ENCODE measurements at regions not wholly inside any gene's neighbourhood (a gene's known extent, or its start where the extent isn't known, plus 50 kb on each side); places are given as distances from the start of the nearest gene placed in this dataset.
"Not testable (repeated sequence)": the region's sequence is repeated elsewhere in the genome, so short reads cannot be mapped to it uniquely, and the experiment has no call there.

DNA sequence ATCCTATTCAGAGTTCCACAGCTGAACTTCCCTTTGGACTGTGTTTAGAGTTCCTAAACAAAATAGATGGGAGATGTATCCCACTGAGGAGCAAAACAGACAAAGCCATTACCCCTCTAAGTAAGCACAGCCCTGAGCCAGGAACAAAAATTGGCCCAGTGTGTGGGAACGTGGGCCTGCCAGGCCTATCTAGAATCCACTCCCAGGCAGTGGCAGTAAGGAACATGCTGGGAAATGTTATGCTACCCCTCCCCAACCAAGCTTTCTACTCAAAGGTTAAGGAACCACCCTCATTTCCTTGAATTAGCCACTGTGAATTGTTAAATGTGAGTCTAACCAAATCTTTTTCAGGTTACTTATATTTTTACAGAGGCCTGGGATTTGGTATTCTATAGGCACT lies 405.1 kb upstream of the PTGER4 start:
- no peak for DNase-seq

DNA sequence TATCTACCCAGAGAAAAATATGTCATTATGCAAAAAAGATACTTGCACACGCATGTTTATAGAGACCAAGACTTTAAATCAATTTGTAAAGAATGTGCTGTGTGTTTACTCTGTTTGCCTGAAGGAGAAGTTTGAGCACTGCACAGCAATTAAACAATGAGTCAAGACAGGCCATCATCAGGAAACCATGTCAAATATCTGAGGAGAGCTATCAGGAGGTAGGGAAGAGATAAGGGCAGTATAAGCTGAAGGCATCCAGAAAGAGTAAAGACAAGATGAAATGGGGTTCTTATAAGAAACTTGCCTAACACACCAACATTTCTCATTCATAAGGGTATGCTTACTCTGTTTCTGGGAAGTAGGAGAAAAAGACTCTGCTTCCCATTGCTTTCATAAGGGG lies 405.8 kb upstream of the PTGER4 start:
- DNase-seq: no peak

DNA sequence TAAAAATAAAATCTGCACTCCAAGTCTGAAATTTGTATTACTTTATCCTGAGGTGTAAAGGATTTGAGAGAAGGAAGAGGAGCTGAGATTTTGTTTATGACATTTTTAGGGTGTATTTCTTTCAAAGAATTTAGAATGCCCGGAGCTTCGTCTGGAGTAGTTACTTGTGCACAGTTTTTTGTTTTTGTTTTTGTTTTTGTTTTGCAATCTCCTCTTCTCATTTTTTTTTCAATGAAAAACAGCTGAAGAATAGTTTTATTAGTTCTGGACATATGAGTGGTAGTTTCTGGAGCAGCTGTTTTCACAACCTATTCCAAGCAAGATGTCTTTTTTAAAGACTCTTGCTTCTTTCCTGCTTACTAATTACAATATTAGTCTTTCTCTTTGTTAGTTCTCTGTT lies 408.2 kb upstream of the PTGER4 start:
- no peak for DNase-seq

DNA sequence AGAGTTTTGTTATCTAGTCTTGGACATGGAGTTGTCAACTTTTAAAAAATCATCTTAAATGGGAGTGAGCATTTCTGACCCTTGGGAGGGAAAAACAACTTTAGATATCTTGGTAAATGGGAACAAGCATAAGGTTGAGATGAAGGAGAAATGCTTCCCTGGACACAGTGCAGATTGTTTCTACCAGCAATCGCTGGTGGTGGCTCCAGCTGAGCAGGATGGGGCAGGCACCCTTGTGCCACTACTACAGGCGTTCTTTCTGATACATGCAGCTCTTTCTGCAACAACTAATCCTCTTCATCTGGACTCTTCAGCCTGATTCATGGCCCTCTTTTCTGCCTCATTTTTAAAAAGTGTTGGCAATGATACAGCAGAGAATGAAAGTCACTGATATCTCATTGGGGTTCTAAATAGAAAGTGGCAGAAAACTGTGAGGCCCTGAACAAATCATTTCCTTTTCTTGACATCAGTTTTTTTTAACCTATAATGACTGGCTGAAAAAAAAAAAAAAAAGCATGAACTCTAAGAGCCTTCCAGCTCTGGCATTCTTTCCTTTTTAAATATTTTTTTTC lies 409.4 kb upstream of the PTGER4 start:
- DNase-seq: no peak

DNA sequence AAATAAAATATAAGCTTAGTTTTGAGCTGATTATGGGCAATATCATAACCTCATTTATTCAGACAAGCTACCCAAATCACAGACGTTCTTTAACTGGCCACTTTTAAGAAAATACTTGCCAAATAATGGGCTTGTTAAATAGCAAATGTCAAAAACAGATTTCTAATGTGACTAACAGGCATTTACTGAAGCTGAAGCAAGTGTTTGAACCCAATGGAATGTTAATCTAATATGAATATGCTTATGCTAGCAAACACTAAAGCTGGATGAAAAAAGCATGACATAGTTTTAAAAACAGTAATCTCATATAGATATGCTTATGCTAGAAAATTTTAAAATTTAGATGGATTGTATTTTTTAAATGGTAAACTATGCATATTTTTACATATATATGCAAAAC lies 411.6 kb upstream of the PTGER4 start:
- DNase-seq: no peak

DNA sequence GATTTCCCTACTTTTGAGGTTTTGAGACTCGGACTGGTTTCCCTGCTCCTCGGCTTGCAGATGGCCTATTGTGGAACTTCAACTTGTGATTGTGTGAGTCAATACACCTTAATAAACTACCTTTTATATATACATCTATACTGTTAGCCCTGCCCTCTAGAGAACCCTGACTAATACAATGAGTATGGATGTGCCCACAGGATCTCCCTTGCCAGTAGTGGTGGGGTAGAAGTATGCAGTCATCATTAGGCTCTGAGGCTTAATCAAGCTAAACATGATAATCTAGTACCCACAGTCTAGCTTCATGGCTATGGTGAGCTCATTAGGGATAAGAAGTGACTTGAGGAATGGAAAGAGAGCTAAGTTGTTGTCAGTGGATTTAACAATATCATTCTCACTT lies 412.8 kb upstream of the PTGER4 start:
- no peak for DNase-seq

DNA sequence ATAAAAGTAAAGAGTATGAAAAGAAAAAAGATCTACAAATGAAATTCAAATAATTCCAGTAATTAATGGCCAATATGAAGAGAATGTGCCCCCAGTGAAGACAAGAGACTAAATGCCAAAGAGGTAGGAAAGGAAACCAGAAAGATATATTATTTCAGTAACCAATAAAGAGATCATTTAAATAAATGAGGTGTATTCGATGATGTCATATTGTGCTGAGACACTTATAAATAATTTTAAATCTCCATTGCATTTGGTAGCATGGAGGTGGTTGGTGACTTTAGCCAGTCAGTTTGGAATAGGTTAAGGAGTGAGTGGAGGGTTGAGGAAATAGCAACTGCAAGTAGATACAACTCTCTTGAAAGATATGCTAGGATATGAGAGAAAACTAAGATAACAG lies 417.7 kb upstream of the PTGER4 start:
- DNase-seq: no peak

DNA sequence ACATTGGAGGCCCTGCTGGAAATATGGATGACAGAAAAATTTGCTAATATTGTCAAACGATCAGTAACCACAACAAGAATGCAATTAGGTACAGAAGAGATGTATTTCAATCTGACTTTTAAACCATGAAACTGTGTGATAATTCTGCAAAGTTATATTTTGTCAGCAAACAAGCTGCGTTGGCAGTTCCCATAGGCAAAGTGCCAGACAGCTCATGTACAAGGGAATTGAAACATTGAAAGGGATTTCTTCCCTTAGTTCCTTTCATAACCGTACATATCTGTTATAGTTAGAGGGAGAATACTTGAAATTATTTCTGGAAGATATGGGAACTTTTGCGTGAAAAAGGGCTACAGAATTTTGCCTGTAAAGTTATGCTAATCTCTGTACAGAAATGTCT lies 419.4 kb upstream of the PTGER4 start:
- no peak for DNase-seq

DNA sequence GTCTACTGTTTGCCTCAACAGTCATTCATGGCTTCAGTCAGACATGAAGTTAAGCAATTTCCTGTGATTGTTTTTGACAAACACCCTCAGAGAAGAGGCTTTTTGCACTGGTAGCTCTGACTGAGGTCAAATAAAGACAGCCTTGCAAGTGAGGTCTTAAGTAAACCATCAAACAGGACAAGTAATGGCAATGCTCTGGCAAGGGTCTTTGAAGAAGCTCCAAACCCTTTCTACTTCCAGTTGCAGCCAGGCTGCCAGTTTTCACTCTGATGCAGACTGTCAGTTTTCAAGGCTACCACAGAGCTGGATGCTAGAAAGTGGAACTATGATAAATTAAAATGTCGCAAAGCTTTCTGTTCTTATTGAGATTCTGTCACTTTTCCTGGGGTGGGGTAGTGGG lies 421.5 kb upstream of the PTGER4 start:
- no peak for DNase-seq

DNA sequence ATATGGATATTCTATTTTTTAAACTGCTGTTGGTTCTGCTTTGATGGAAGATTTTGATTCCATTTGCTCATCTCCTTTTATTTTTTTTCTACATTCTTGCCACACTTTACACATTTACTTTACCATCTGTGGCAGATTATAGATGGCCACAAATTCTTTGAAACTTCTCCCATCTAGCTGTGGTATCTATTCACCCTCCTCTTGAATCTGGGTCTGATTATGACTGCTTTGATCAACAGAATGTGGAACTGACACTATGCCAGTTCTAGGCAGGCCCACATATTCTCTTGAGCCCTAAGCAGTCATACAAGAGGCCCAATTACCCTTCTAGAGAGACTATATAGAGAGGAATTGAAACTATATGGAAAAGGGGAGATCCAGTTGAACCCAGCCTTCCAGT lies 439.0 kb upstream of the PTGER4 start:
- DNase-seq: no peak

DNA sequence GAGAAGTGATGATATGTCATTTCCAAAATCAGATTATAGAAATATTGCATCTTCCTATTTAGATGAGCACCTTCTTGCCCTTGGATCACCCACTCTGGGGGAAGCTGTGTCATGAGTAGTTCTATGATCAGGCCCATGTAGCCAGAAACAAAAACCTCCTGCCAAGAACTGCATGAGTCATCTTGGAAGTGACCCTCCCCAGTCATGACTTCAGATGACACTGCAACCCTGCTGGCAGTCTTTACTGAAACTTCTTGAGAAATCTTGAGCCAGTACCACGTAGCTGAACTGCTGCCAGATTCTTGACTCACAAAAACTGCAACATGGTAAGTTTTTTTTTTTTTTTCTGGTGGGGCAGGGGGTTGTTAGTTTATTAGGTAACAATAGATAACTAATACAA lies 439.6 kb upstream of the PTGER4 start:
- DNase-seq: no peak

DNA sequence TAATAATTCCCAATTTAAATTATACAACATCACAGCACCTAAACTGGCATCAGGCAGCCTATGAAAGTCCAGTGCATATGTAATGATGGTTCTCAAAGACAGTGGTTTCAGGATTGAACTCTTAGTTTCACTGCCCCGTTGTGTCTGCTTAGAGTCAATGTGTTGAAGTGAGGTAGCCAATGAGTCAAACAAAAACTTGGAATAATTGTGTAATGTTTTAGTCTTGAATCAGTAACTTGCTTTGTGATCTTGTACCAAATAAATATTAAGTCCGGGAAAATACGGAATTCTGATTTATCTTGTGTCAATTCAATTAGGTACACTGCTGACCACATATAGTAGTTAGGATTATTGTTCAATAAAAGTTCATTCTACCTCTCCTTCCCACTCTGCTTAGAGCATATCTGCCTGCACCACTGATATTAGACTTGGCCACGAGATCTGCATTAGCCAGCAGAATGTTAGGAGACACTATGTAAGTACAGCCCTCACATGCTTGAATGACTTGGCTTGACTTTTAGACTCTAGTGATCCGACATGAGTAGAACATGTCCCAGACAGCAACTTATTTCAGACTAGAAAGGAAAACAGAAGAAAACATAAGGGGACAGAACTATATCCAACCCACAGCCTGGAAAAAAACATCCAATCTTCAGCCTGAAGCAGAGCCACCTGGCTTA lies 441.5 kb upstream of the PTGER4 start:
- DNase-seq: no peak

DNA sequence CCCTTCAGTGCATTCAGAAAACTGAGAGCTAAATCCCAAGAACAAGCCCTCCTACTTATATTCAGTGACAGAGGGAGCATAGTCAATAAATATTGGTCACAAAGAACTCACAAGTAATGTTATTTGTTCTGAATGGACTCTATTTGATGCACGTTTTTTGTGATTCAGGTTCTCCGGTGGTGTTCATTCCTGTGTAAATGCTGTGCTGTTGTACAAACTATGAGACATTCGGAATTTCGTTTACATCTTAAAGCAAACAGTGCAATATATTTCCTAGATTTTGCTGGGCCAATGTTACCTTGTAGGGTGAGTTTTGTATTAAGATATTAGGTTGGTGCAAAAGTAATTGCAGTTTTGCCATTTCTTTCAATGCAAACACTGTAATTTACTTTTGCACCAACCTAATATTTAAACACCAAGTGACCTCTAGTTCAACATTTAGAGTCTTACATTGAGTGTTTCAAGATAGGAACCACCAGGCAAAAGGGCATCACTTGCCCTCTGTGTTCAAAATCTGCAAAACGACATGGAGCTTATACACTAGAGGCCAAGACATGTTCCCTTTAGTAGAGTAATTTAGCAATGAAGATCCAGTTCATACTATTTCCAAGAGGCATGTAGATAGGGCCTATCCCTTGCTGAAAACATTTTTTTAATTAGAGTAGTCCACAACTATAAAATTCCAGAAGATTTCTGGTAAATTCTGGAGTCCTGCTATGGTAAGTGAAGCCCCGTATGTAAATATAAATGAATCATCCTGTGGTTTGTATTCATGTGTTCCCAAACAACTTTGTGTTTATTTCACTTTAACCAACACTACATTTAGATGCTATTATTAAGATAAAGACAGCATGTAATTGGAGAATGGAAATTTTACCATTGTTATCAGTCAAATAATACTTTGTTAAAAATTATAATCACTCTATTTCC lies 444.0 kb upstream of the PTGER4 start:
- no peak for DNase-seq

DNA sequence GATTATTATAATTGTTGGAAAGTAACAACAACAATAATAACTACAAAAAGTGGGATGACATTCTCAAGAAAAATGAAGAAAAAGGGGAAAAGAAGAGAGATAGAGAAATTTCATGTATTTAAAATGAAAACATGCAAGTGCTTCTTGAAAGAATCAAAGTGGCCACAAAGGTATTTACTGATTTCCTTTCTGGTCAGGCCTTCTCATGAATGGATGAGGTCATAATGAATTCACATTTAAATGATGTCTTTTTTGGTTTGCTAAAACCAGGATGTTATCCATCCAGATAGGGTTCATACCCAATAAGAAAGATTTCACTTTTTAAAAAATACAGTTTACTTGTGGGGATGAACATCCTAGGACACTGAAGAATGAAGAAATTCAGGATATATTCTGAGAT lies 446.4 kb upstream of the PTGER4 start:
- no peak for DNase-seq

DNA sequence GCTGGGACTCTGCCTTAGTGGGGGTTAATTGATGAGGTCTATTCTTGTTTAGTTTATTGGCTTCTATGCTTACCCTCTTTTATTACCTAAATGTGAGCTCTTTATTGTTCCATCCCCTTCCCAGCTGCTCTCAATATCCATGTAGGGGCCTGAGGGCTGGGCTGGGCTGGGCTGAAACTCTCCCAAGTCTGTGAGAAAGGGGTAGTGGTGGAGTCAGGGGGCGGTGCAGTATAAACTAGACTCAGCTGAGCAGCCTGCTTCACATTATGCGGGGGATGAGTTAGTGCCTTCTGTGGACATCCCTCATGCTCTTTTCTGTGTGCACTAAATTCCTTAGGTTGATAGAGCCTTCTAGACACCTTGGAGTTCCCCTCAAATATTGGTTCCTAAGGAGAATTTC lies 451.8 kb upstream of the PTGER4 start:
- no peak for DNase-seq

DNA sequence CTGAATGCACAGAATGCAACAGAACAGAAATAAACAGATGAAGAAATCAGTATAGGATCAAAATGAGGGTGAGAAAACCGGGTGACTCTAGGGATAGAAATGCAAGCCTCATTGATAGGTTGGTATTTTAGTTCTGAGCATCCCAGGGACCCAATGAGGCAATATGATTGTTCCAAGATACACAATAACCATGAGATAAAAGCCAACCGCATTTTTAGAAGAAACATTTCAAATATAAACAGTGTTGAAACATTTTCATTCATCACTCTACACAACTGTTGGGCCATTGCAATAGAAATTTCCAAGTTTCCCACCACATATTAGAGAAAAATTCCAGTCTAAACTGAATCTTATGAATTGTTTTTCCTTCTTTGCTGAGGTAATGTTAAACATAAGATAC lies 452.3 kb upstream of the PTGER4 start:
- no peak for DNase-seq

DNA sequence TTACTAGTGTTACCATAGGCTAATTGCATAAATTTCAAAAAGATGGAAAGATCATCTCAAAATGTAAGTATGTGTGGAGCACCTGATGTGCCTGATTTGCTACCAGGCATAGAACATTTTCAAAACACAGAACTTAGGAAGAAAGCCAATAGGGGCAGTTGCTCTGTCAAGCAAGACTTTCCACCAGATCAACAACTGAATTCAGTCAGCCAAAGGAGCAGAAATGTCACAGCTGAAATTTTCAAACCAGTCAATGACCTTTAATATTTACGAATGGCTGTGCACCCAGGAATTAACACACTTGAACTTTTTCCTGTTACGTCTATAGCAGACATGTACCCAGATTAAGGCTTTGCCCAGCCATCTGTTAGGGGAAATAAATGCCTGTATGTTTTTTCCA lies 452.8 kb upstream of the PTGER4 start:
- DNase-seq: no peak

DNA sequence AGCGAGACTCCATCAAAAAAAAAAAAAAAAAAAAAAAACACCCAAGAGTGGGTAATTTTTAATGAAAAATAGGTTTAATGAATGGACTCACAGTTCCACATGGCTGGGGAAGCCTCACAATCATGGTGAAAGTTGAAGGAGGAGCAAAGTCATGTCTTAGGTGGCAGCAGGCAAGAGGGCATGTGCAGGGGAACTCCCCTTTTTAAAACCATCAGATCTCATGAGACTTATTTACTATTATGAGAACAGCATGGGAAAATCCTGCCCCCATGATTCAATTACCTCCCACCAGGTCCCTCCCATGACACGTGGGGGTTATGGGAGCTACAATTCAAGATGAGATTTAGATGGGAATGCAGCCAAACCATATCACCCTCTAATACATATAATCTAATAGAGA lies 454.6 kb upstream of the PTGER4 start:
- not testable (repeated sequence) for DNase-seq

DNA sequence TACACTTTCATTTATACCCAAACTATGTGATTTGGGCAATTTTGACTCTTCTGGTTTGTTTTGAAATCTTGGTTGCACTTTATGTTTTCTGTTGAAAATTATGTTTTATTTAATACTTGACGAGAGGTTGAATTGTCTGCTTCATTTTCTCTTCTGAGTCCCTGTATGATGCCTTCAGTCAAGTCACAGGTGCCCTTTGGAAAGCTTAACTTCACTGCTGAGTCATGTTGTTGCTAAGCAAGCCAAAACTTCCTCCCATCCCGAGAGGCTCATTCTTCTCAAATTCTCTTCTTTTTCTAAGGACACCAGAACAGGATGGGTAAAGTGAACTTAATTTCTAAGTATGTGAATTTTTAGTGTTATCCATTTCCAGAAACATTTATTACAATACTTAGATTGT lies 455.3 kb upstream of the PTGER4 start:
- no peak for DNase-seq

DNA sequence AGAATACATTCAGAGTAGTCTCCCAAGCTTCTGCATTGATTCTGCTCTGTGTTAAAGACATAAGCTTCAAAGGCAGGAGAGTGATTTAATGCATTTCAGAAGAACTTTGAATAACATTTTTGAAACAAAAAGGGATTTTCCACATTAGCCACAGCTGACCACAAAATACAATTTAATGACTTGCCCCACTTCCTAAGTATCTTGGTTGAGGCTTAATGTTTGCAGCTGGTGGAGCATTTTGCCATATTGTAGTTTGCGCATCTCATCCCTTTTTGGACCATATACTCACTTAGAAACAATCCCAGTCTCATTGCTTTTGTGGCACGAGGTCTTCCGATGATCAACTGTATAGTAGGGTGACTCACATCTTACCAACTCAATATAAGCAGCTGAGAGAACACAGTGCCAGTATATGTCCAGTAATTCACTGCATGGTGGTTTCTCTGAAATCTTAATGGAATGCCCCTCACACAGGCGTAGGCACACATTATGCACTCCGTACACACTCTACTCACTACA lies 455.8 kb upstream of the PTGER4 start:
- DNase-seq: no peak

DNA sequence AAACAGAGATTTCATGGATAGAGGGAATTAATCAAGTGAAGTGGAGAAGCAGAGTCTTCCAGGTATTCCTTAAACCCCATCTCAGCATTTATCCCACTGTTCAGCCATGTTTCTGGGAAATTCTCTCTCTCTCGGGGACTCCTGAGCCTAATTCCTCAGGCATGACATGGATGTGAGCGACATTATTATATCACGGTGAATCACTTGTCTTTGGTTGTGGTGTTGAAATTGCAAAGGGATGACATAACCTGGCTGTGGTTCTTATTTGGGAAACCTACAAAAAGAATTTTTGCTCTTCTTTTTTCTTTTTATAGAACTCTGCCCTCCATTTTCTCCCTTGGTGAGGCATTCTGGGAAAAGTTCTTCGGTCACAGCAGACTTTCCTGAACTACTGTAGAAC lies 457.9 kb upstream of the PTGER4 start:
- no peak for DNase-seq

DNA sequence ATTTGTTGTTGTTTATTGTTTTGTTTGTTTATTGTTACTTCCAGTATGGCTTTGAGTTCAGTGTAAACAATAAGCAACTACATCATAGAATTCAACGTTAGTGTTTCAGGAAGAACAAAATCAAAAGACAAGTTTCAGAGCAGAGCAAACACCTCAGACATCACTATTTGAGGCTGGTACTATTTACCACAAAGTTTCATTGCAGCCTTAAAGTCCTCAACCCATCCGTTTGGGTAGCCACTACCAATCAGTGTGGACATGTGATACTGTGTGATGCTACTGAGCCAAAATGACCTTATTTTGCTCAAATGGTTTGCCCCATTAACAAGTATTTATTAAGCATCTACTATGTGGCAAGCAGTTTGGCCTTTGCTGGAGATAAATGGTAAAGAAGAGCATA lies 458.5 kb upstream of the PTGER4 start:
- DNase-seq: no peak

DNA sequence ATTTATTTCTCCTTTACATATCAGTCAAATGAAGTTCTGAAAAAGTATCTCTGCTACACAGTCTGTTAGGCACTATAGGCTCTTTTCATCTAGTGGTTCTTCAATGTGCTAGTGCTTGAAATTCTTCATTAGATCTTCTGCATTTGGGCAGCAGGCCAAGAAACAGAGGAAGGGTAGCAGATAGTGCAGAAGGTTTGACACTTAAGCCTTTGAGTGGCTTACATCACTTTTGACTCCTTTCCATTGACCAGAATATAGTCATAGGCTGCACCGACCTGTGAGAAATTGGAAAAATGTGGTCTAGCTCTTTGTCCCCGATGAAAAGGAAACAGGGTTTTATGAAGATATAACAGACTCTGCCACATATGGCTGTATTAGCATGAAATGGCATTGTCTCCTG lies 459.5 kb upstream of the PTGER4 start:
- DNase-seq: peak; percentile 12

DNA sequence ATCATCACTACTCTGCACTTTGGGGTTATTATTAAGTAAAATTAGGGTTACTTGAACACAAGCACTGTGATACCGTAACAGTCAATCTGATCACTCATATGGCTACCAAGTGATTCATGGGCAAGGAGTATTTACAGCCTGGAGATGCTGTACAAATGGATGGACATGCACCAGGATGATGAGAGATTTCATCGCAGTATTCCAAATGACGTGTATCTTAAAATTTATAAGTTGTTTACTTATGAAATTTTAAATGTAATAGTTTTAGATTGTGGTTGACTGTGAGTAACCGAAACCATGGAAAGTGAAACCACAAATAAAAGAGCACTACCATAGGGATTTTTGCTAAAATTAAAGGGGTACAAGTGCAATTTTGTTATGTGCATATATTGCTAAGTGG lies 462.2 kb upstream of the PTGER4 start:
- no peak for DNase-seq

All from DMS53 (cell line).